H1 (cell line): ENCODE measurements at regions not wholly inside any gene's neighbourhood (a gene's known extent, or its start where the extent isn't known, plus 50 kb on each side); places are given as distances from the start of the nearest gene placed in this dataset.

ENCODE experiments used
- EZH2 ChIP-seq: fragments of 200-600 bp; sonication (generic); IDR thresholded peaks from 2 replicates; pipeline ENCODE4 v1.7.1; 2012; ENCODE audit warnings: low read depth, mild to moderate bottlenecking, moderate library complexity, low read length, inconsistent platforms; ENCODE audit not compliant: severe bottlenecking
- NANOG ChIP-seq: IDR thresholded peaks from 2 replicates; pipeline ENCODE4 v1.6.1; 2011; ENCODE audit warnings: low read length, low read depth, mild to moderate bottlenecking, inconsistent platforms; ENCODE audit not compliant: insufficient read depth, poor library complexity, severe bottlenecking
- RFX5 ChIP-seq: IDR thresholded peaks from 2 replicates; pipeline ENCODE4 v1.6.1; 2011; ENCODE audit warnings: low read depth, low read length, improper control_type of control experiment, borderline replicate concordance

DNA sequence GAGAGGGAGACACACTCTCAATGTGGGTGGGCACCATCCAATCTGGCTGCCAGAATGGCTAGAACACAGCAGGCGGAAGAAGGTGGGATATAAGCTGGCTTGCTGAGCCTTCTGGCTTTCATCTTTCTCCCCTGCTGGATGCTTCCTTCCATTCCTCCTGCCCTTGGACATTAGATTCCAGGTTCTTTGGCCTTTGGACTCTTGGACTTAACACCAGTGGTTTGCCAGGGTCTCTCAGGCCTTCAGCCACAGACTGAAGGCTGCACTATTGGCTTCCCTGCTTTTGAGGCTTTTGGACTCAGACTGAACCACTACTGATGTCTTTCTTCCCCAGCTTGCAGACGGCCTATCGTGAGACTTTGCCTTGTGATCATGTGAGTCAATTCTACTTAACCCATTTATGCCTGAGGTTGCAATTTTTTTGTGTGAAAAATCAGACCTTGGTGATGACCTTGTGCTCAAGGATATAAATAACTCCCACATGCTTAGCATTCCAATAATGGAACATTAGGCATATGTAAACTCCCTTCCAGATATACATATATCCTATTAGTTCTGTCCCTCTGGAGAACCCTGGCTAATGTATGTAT lies 56.7 kb upstream of the CD55 start (continued):
- TF ChIP-seq RFX5 (no peak), NANOG (no peak), EZH2 (no peak)
